Smooth muscle cell (in vitro differentiated cells): ENCODE measurements at regions not wholly inside any gene's neighbourhood (a gene's known extent, or its start where the extent isn't known, plus 50 kb on each side); places are given as distances from the start of the nearest gene placed in this dataset.
"Not testable (repeated sequence)": the region's sequence is repeated elsewhere in the genome, so short reads cannot be mapped to it uniquely, and the experiment has no call there.

ENCODE experiments used
- DNase-seq: peaks from one replicate; lab custom pipeline; 2025; ENCODE audit not compliant: unreplicated experiment; lab: John Stamatoyannopoulos, UW
- H2AFZ ChIP-seq: fragments of 200-600 bp; sonication (generic); 2 replicates; pipeline ENCODE4 v1.6.0; 2016; ENCODE audit warnings: antibody characterized with exemption, low read depth, mild to moderate bottlenecking
- H3F3A ChIP-seq: fragments of 200-600 bp; sonication (generic); 2 replicates; pipeline ENCODE4 v1.6.0; 2017; ENCODE audit warnings: antibody characterized with exemption, low read depth
- H3K27ac ChIP-seq: fragments of 200-600 bp; sonication (generic); 2 replicates; pipeline ENCODE4 v1.5.1; 2016; ENCODE audit warnings: low read depth, mild to moderate bottlenecking
- H3K27me3 ChIP-seq: fragments of 200-600 bp; sonication (generic); 2 replicates; pipeline ENCODE4 v1.6.1; 2016; ENCODE audit warnings: low read depth, mild to moderate bottlenecking
- H3K36me3 ChIP-seq: fragments of 200-600 bp; sonication (generic); 2 replicates; pipeline ENCODE4 v1.5.1; 2016; ENCODE audit warnings: low read depth
- H3K4me1 ChIP-seq: fragments of 200-600 bp; sonication (generic); 2 replicates; pipeline ENCODE4 v1.5.1; 2016; ENCODE audit warnings: low read depth
- H3K4me2 ChIP-seq: fragments of 200-600 bp; sonication (generic); 2 replicates; pipeline ENCODE4 v1.6.0; 2016; ENCODE audit warnings: mild to moderate bottlenecking
- H3K4me3 ChIP-seq: fragments of 200-600 bp; sonication (generic); 2 replicates; pipeline ENCODE4 v1.5.1; 2016; ENCODE audit warnings: mild to moderate bottlenecking
- H3K79me2 ChIP-seq: fragments of 200-600 bp; sonication (generic); 2 replicates; pipeline ENCODE4 v1.6.0; 2016; ENCODE audit warnings: low read depth, mild to moderate bottlenecking
- H3K9ac ChIP-seq: fragments of 200-600 bp; sonication (generic); 2 replicates; pipeline ENCODE4 v1.6.0; 2016; ENCODE audit warnings: low read depth
- H3K9me3 ChIP-seq: fragments of 200-600 bp; sonication (generic); replicated peaks from 2 replicates; pipeline ENCODE4 v1.5.1; 2016; ENCODE audit warnings: low read depth
- H4K20me1 ChIP-seq: fragments of 200-600 bp; sonication (generic); 2 replicates; pipeline ENCODE4 v1.6.0; 2016; ENCODE audit warnings: low read depth
- WGBS: methylation state at CpG from one replicate; pipeline ENCODE4 v1.1.7; 2016; ENCODE audit warnings: low lambda C conversion rate; 5-methylcytosine and 5-hydroxymethylcytosine counted together
- TF ChIP-seq, protein P1 (sequence below): fragments of 200-600 bp; sonication (generic); IDR thresholded peaks from 2 replicates; pipeline ENCODE4 v1.5.1; 2017; ENCODE audit warnings: borderline replicate concordance, mild to moderate bottlenecking, antibody characterized with exemption; ENCODE audit not compliant: insufficient read depth, poor library complexity, severe bottlenecking

DNA sequence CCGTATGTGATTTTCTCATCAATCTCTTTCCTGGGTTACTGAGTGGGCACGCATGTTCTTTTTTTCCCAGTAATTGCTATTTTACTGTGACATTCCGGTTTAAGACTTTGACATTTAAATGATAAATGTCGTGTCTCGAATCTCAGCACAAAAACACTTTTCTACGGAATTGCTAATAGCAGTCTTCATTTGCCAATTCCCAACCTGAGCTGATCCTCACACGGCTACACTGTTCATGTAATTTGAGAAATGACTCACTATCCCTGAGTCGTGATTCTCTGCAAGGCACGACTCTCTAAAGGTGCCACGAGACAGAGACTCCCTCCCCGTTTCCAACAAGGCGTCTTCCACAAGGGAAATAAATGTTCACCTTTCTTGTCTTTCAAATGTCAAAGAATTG lies 88.7 kb upstream of the USP29 start:
- Histone ChIP-seq H3K27ac (no peak overlapping the region), H4K20me1 (no peaks in the 10 kb centered on the region), H3K36me3 (no peaks in the 10 kb centered on the region), H3K9me3 (peaks cover 22% of the 10 kb centered on the region), H3K79me2 (no peaks in the 10 kb centered on the region), H3K4me2 (no peak overlapping the region), H2AFZ (no peak overlapping the region), H3K27me3 (no peaks in the 10 kb centered on the region), H3F3A (no peaks in the 10 kb centered on the region), H3K4me3 (no peak overlapping the region), H3K4me1 (no peaks in the 10 kb centered on the region), H3K9ac (no peak overlapping the region)
- TF ChIP-seq, protein P1, sequence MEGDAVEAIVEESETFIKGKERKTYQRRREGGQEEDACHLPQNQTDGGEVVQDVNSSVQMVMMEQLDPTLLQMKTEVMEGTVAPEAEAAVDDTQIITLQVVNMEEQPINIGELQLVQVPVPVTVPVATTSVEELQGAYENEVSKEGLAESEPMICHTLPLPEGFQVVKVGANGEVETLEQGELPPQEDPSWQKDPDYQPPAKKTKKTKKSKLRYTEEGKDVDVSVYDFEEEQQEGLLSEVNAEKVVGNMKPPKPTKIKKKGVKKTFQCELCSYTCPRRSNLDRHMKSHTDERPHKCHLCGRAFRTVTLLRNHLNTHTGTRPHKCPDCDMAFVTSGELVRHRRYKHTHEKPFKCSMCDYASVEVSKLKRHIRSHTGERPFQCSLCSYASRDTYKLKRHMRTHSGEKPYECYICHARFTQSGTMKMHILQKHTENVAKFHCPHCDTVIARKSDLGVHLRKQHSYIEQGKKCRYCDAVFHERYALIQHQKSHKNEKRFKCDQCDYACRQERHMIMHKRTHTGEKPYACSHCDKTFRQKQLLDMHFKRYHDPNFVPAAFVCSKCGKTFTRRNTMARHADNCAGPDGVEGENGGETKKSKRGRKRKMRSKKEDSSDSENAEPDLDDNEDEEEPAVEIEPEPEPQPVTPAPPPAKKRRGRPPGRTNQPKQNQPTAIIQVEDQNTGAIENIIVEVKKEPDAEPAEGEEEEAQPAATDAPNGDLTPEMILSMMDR, result no peak
- DNase-seq, result no peak
- 81% methylated on average over 12 of the region's 12 CpGs for WGBS

DNA sequence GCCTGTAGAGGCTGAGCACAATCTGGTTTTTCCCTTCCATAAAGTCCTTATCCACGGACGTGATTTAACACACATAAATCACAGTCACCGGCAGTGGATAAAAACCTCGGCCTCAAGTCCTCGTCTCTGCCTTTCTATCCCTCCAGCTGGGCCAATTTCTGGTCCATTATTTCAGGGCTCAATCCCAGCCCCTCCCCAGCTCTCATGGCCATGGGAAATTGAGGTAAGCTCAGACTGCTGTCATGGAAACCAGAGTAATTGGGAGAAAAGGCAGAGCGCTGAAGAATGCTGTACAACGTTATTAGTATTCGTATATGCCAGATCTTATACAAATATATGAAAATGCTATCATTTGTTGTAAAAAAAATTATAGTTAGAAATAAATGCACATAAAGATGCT lies 86.2 kb upstream of the USP29 start:
- Histone ChIP-seq H3K27me3 (no peaks in the 10 kb centered on the region), H3K79me2 (no peaks in the 10 kb centered on the region), H4K20me1 (no peaks in the 10 kb centered on the region), H3F3A (no peaks in the 10 kb centered on the region), H2AFZ (no peak overlapping the region), H3K4me1 (no peaks in the 10 kb centered on the region), H3K9me3 (peaks cover 19% of the 10 kb centered on the region), H3K9ac (no peak overlapping the region), H3K36me3 (no peaks in the 10 kb centered on the region), H3K4me3 (no peak overlapping the region), H3K4me2 (no peak overlapping the region), H3K27ac (no peak overlapping the region)
- TF ChIP-seq, protein P1, result no peak
- 78% methylated on average over 8 of the region's 8 CpGs for WGBS
- DNase-seq, result no peak

DNA sequence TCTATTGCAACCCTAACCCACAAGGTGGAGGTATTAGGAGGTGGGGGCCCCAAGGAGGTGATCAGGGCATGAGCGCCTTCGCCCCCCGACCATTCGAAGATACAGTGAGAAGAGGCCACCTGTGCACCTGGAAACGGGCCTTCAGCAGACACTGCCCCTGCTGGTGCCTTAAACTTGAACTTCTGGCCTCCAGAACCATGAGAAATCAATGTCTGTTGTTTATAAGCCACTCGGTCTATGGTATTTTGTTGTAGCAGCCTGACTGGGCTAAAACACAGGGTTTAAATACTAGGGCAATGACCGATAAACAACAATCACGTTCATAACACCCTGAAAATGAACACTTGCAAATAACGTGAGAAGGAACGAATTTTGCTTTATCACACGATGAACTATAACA lies 85.2 kb upstream of the USP29 start:
- no peaks in the 10 kb centered on the region for H3K4me1 ChIP-seq
- H3F3A ChIP-seq, result no peaks in the 10 kb centered on the region
- no peak for DNase-seq
- no peak overlapping the region for H3K4me3 ChIP-seq
- no peaks in the 10 kb centered on the region for H4K20me1 ChIP-seq
- H3K9me3 ChIP-seq, result peaks cover 21% of the 10 kb centered on the region
- no peaks in the 10 kb centered on the region for H3K36me3 ChIP-seq
- H3K27ac ChIP-seq, result no peak overlapping the region
- no peak overlapping the region for H2AFZ ChIP-seq
- 80% methylated on average over 11 of the region's 11 CpGs for WGBS
- no peaks in the 10 kb centered on the region for H3K79me2 ChIP-seq
- TF ChIP-seq, protein P1, result no peak
- no peak overlapping the region for H3K9ac ChIP-seq
- H3K4me2 ChIP-seq, result no peak overlapping the region
- H3K27me3 ChIP-seq, result no peaks in the 10 kb centered on the region

DNA sequence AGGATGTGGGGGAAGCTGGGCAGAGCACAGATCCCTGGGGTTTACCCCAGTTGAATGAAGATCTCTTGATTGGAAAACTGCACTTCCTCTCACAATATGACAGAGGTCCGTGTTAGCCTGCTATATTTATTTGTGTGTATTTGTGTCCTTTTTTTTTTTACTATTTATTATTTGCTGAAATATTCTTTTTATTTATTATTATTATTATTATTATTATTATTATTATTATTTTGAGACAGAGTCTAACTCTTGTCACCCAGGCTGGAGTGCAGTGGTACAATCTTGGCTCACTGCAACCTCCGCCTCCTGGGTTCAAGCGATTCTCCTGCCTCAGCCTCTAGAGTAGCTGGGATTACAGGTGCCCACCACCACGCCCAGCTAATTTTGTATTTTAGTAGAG lies 84.0 kb upstream of the USP29 start:
- not testable (repeated sequence) for H3K4me1 ChIP-seq, H3K9ac ChIP-seq, H3K27ac ChIP-seq, H3K36me3 ChIP-seq, H3K27me3 ChIP-seq, H2AFZ ChIP-seq, H4K20me1 ChIP-seq, H3K79me2 ChIP-seq, H3K4me2 ChIP-seq, DNase-seq, H3K4me3 ChIP-seq, H3F3A ChIP-seq
- peaks cover 13% of the 10 kb centered on the region for H3K9me3 ChIP-seq
- 72% methylated on average over 4 of the region's 4 CpGs for WGBS
